HG03520 (cell line): ENCODE measurements at regions not wholly inside any gene's neighbourhood (a gene's known extent, or its start where the extent isn't known, plus 50 kb on each side); places are given as distances from the start of the nearest gene placed in this dataset.

Source experiments
- ATAC-seq: cut with Tn5 transposase; IDR thresholded peaks from one replicate; pipeline ENCODE4 v1.9.1; 2021; ENCODE audit warnings: mild to moderate bottlenecking, moderate library complexity; ENCODE audit not compliant: unreplicated experiment

DNA sequence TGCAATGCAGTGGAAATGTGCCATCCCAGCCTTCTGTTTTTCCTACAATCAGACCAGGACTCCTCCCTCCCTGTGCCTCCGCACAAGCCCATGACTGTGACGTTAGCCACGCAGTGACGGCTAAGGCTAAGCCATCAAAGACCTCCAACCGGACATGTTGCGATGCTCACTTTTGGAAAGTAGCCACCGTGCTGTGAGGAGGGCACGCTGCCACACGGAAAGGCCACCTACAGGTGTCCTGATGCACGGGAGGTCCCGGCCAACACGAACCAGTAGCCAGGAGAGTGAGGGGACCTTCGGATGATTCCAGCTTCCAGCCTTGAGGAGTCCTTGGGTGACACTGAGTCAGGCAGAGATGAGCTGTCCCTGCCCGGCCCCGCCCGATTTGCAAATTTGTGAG, 53.9 kb downstream of the FOXL1 start:
- no peak for ATAC-seq

DNA sequence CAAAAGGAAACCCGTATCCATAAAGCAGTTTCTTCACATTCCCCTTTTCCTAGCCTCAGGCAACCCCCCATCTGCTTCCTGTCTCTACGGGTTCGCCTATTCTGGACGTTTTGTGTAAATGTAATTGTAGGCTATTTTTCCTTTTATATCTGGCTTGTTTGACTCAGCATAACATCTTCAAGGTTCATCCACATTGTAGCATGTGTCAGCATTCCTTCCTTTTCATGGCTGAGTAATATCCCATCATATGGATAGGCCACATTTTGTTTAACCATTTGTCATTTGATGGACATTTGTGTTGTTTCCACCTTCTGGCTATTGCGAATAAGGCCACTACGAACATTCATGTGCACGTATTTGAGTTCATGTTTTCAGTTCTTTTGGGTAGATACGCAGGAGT, 54.6 kb downstream of the FOXL1 start:
- no peak for ATAC-seq

GRCh38 chr16:86634292-86634691, 55.9 kb downstream of the FOXL1 start:
- no peak for ATAC-seq

- no peak for ATAC-seq
Observed at GRCh38 chr16:86635176-86635876, 57.0 kb downstream of the FOXL1 start.

DNA sequence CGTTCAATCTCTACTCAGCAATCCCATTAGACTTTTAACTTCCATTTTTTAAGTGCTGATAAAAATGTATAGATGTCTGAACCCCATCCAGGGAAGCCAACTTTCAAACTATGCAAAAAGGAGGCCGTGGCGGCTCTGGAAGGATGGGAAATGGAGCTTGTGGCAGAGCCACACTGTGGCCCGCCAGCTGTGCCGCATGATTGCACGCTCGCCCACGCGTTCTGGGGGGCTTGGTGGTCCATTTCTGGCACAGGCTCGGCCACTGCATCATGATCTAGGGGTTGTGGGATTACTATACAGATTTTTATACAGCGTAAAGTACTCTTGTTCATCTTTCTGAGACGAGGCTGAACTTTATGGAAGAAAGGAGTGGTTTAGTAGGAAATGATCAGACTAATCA, 57.6 kb downstream of the FOXL1 start:
- ATAC-seq: no peak

DNA sequence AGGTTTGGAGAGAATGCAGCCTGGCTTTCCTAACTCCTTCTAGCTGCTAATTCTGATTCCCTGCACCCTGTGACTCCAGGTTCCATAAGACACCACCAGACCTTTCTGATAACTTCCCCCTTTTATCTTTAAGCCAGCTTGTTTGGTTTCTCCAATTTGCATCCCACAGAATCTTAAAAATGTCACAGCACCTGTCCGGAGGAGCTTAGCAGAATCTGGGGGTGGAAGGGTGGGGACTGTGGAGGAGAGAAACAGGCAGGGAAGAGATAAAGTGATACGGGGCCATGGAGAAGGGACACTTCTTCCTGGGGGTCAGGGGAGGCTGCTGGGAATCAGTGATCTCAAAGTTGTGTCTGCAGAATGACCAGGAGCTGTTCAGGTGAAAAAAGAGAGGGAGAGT, 59.4 kb downstream of the FOXL1 start:
- no peak for ATAC-seq

DNA sequence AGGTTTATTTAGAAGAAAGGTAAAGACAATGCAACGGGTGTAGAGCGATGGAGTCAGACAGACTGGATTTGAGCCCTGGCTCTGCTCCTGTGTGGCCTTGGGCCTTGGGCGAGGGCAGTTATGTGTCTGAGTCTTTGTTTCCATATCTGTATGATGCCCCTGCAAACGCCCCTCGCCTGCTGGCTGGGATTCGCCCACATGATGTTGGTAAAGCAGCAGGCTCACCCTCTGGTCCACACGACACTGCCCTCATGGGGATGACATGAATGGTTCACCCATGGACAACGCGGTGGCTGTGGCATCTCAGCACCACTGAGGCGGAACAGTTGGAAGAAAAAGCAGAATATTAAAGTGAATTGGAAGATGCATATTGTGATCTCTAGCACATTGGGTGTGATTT, 60.3 kb downstream of the FOXL1 start:
- ATAC-seq: no peak

DNA sequence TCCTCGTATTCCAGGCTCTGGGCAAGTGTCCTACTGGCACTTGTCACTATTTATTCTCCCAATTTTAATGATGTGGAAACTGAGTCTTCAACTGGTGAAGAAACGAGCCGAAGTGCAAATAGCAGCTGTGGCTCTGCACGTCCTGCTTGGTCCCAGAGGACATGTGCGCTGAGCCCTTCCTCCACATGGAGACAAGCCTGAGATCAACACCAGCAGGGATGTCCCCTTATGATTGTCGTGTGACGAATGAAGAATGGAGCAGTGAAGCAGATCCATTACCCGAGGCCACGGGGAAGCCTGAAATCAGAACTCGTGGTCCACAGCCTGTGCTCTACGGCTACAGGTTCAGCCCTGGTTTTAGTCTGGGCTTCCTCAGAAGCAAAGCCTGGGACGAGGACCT, 61.0 kb downstream of the FOXL1 start:
- no peak for ATAC-seq

GRCh38 chr16:86640265-86640843, 62.0 kb downstream of the FOXL1 start:
- ATAC-seq: no peak

GRCh38 chr16:86642087-86642486, 63.7 kb downstream of the FOXL1 start:
- ATAC-seq: no peak

DNA sequence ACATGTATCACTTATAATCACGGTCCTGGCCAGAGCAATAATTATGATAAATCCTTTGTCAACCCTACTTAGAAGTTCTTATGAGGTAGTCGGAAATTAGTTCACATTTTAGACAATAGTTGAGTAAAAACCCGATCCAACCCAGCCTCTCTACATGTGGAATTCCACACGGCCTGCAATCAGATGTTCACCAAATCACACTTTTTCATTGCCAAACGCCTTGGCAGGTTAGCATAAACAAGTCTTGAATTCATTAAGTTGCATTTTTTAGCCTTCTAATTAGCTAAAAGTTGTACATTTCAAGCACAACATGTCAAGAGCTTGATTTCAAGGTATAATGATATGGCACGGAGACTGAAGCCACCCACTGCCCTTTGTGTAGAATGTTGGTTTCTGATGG, 65.3 kb downstream of the FOXL1 start:
- no peak for ATAC-seq

GRCh38 chr16:86647561-86647960, 69.2 kb downstream of the FOXL1 start:
- no peak for ATAC-seq

GRCh38 chr16:86649875-86650274, 71.5 kb downstream of the FOXL1 start:
- no peak for ATAC-seq

GRCh38 chr16:86651013-86651627, 72.8 kb downstream of the FOXL1 start:
- ATAC-seq: no peak

DNA sequence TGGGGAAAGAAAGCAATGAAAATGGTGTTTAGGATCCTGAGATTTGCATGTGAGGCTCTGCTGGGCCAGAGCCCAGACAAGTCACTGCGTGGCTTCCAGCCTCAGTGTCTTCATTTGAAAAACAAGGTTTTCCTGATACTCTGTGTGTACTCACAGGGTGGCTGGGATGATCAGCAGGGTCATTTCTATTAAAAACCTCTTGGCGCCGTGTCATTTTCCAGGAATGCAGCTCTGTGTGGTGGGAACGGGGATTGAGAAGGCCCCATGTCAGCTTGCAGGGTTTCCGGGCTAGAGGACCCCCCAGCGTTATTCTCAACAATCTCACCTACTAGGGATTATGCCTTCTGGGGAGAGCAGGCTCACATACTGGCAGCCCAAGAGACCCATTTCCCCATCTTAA, 73.5 kb downstream of the FOXL1 start:
- ATAC-seq: no peak

- ATAC-seq: no peak
Observed at GRCh38 chr16:86653285-86654006, 75.1 kb downstream of the FOXL1 start.

GRCh38 chr16:86657972-86658371, 79.6 kb downstream of the FOXL1 start:
- ATAC-seq: no peak

GRCh38 chr16:86660623-86661022, 82.3 kb downstream of the FOXL1 start:
- ATAC-seq: no peak

DNA sequence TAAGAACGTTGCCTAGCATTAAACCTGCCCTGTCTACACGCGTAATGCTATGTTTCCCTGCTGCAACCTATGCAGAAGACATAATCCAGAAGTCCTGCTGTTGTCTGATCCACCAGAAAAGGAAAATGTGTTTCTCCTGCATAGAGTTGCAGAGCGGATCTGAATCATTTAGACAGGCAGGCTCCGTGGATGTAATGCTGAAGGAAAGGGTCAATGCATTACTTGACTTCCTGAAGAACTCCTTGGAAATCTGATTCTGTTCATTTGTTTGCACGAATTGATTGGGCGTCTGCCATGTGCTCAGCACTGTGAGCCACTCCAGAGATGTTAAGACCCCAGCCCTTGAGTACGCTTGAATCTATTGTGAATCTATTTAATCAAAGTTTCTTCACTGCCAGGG, 83.4 kb downstream of the FOXL1 start:
- ATAC-seq: no peak

GRCh38 chr16:86662195-86662594, 83.8 kb downstream of the FOXL1 start:
- no peak for ATAC-seq

DNA sequence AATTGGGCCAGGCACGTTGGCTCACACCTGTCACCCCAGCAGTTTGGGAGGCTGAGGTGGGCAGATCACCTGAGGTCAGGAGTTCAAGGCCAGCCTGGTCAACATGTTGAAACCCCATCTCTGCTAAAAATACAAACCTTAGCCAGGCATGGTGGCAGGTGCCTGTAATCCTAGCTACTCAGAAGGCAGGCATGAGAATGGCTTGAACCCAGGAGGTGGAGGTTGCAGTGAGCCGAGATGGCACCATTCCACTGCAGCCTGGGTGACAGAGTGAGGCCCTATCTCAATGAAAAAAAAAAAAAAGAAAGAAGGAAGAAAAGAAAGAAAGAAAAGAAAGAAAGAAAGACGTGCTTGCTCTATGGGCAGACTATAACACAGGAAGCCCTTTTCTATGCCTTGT, 84.4 kb downstream of the FOXL1 start:
- no peak for ATAC-seq
